ENCODE measurements at regions not wholly inside any gene's neighbourhood (a gene's known extent, or its start where the extent isn't known, plus 50 kb on each side); places are given as distances from the start of the nearest gene placed in this dataset.

DNA sequence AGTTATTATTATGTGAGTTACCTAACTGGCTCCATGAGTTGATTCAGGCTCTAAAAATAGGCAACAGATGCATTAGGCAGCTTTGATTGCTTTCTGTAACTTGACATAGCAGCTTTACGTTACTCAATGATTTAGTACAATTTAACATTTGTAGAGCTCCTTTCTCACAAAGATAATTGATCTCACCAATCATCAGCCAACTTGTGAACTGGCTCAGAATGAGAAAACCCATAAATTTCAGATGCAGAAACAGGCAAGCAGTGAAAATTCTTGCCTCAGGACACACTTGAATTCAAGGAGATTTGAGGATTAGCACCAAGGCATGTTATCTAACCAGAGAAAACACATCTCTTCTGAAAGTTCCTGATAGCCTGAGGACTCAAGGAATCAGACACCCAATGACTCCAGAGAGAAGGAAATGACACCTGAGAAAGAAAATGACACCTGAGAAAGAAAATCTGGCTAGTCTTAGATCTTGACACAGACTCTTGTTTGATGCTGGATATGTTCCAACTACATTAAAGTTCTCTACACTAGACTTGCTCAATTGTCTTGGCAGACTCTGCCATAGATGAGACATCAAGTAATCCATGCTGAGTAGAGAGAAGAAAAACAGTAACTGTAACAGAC is 315.1 kb upstream of the CBLB start:
- ATAC-seq, result 0 out of 3 replicates have a peak, but pooled peaks have one; percentile 41
- peak; percentile 39; the same call in 1 of the 2 replicates for TF ChIP-seq ISL1 (CRISPR knock-in tag; IDR thresholded peaks at IDR 0.05)
- TF ChIP-seq, protein P1, sequence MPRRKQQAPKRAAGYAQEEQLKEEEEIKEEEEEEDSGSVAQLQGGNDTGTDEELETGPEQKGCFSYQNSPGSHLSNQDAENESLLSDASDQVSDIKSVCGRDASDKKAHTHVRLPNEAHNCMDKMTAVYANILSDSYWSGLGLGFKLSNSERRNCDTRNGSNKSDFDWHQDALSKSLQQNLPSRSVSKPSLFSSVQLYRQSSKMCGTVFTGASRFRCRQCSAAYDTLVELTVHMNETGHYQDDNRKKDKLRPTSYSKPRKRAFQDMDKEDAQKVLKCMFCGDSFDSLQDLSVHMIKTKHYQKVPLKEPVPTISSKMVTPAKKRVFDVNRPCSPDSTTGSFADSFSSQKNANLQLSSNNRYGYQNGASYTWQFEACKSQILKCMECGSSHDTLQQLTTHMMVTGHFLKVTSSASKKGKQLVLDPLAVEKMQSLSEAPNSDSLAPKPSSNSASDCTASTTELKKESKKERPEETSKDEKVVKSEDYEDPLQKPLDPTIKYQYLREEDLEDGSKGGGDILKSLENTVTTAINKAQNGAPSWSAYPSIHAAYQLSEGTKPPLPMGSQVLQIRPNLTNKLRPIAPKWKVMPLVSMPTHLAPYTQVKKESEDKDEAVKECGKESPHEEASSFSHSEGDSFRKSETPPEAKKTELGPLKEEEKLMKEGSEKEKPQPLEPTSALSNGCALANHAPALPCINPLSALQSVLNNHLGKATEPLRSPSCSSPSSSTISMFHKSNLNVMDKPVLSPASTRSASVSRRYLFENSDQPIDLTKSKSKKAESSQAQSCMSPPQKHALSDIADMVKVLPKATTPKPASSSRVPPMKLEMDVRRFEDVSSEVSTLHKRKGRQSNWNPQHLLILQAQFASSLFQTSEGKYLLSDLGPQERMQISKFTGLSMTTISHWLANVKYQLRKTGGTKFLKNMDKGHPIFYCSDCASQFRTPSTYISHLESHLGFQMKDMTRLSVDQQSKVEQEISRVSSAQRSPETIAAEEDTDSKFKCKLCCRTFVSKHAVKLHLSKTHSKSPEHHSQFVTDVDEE (CRISPR knock-in tag; IDR thresholded peaks at IDR 0.05), result no peak

DNA sequence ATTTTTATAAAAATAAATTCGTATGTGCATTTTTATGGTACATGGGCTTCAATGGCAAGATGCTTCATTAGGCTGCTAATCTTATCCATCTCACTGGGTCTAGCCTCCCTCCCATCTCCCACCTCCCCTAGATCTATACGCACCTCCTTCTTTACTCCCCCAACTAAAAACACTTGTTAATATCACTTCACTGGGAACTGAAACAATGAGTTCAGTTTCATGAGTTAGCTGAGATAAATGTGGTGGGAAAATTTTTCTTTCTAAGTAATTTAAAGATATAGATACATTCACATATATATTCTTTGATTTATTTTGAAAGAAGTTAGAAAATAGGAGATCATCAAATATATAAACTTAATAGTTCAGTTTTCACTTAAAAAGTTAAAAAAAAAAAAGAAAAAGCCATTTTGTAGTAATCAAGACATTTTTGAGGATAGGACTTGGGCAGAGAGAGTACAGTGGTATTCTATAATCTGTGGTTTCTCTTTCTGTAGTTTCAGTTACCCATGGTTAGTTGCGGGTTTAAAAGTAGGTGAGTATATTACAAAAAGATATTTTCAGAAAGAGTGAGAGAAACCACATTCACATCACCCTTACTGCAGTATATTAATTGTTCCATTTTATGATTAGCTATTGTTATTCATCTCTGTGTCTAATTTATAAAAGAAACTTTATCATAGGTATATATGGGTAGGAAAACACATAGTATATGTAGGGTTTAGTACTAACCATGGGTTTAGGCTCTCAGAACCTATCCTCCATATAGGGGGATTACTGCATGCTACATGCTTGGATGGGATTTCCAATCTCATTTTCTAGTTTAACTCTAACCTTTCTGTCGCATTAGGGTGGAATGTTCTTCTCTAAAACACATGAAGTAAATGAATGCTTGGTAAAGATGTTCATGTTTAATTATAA is 316.0 kb upstream of the CBLB start:
- no peak for ATAC-seq
- TF ChIP-seq, protein P2, sequence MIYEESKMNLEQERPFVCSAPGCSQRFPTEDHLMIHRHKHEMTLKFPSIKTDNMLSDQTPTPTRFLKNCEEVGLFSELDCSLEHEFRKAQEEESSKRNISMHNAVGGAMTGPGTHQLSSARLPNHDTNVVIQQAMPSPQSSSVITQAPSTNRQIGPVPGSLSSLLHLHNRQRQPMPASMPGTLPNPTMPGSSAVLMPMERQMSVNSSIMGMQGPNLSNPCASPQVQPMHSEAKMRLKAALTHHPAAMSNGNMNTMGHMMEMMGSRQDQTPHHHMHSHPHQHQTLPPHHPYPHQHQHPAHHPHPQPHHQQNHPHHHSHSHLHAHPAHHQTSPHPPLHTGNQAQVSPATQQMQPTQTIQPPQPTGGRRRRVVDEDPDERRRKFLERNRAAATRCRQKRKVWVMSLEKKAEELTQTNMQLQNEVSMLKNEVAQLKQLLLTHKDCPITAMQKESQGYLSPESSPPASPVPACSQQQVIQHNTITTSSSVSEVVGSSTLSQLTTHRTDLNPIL (CRISPR knock-in tag; IDR thresholded peaks at IDR 0.05; ENCODE audit: low read depth), result no peak
- TF ChIP-seq ZFP3 (CRISPR knock-in tag; IDR thresholded peaks at IDR 0.05) (no peak), PPARA (CRISPR knock-in tag; IDR thresholded peaks at IDR 0.05; ENCODE audit: borderline replicate concordance) (no peak)

- TF ChIP-seq ZNF565 (CRISPR knock-in tag; conservative IDR thresholded peaks at IDR 0.05; ENCODE audit: low read depth) (no peak), ZNF8 (CRISPR knock-in tag; IDR thresholded peaks at IDR 0.05) (no peak), RARB (CRISPR knock-in tag; IDR thresholded peaks at IDR 0.05) (no peak), ZFP3 (CRISPR knock-in tag; IDR thresholded peaks at IDR 0.05) (no peak), SNAI2 (CRISPR knock-in tag; IDR thresholded peaks at IDR 0.05) (no peak), ZFP30 (CRISPR knock-in tag; IDR thresholded peaks at IDR 0.05) (no peak), GLIS3 (CRISPR knock-in tag; IDR thresholded peaks at IDR 0.05) (no peak), TCF4 (CRISPR knock-in tag; IDR thresholded peaks at IDR 0.05; ENCODE audit: borderline replicate concordance) (no peak), OSR1 (CRISPR knock-in tag; IDR thresholded peaks at IDR 0.05) (no peak), ZNF70 (CRISPR knock-in tag; IDR thresholded peaks at IDR 0.05) (no peak), ZC3H10 (CRISPR knock-in tag; IDR thresholded peaks at IDR 0.05) (no peak)
- TF ChIP-seq, protein P1 (CRISPR knock-in tag; IDR thresholded peaks at IDR 0.05), result no peak
- ATAC-seq, result no peak
Measured at GRCh38 chr3:106185949-106186348, 317.1 kb upstream of the CBLB start.

GRCh38 chr3:106190296-106190695 is 321.5 kb upstream of the CBLB start:
- ATAC-seq, result no peak
- TF ChIP-seq ESRRG (CRISPR knock-in tag; IDR thresholded peaks at IDR 0.05), result no peak
- TF ChIP-seq ZFP3 (CRISPR knock-in tag; IDR thresholded peaks at IDR 0.05), result no peak
- TF ChIP-seq, protein P3, sequence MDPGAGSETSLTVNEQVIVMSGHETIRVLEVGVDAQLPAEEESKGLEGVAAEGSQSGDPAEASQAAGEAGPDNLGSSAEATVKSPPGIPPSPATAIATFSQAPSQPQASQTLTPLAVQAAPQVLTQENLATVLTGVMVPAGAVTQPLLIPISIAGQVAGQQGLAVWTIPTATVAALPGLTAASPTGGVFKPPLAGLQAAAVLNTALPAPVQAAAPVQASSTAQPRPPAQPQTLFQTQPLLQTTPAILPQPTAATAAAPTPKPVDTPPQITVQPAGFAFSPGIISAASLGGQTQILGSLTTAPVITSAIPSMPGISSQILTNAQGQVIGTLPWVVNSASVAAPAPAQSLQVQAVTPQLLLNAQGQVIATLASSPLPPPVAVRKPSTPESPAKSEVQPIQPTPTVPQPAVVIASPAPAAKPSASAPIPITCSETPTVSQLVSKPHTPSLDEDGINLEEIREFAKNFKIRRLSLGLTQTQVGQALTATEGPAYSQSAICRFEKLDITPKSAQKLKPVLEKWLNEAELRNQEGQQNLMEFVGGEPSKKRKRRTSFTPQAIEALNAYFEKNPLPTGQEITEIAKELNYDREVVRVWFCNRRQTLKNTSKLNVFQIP (CRISPR knock-in tag; IDR thresholded peaks at IDR 0.05; ENCODE audit: borderline replicate concordance, low read depth), result no peak
- no peak for TF ChIP-seq ISL1 (CRISPR knock-in tag; IDR thresholded peaks at IDR 0.05)
- TF ChIP-seq ZNF70 (CRISPR knock-in tag; IDR thresholded peaks at IDR 0.05), result no peak
- no peak for TF ChIP-seq TCF4 (CRISPR knock-in tag; IDR thresholded peaks at IDR 0.05; ENCODE audit: borderline replicate concordance)
- no peak for TF ChIP-seq BACH2 (CRISPR knock-in tag; IDR thresholded peaks at IDR 0.05; ENCODE audit: borderline replicate concordance)
- no peak for TF ChIP-seq ZC3H10 (CRISPR knock-in tag; IDR thresholded peaks at IDR 0.05)
- no peak for TF ChIP-seq ZNF8 (CRISPR knock-in tag; IDR thresholded peaks at IDR 0.05)
- TF ChIP-seq, protein P2 (CRISPR knock-in tag; IDR thresholded peaks at IDR 0.05; ENCODE audit: low read depth), result no peak
- no peak for TF ChIP-seq PATZ1 (CRISPR knock-in tag; IDR thresholded peaks at IDR 0.05; ENCODE audit: borderline replicate concordance)

All from SK-N-SH treated with all-trans-retinoic acid at 6 μM for 48 hours (cell line).